ENCODE measurements at regions not wholly inside any gene's neighbourhood (a gene's known extent, or its start where the extent isn't known, plus 50 kb on each side); places are given as distances from the start of the nearest gene placed in this dataset.

DNA sequence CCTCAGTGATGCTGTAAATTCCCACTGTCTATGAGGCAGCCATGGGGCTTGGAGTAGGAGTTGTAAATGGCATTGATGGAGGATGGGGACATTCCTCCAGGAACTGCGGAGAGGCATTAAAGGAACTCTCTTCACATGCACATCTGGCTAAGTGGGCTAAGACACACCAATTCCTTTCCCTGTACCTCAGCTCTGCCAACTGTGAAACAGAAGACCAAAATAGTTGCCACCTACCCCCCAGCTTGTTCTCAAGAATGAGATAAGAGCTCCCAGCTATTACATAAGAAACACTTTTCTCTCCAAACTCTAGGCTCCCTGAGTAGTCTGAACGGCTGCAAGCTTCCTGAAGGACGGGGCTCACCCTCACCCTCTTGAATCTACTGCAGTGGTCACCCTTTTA is 144.6 kb upstream of the SLC30A5 start:
- TF ChIP-seq, protein P1, sequence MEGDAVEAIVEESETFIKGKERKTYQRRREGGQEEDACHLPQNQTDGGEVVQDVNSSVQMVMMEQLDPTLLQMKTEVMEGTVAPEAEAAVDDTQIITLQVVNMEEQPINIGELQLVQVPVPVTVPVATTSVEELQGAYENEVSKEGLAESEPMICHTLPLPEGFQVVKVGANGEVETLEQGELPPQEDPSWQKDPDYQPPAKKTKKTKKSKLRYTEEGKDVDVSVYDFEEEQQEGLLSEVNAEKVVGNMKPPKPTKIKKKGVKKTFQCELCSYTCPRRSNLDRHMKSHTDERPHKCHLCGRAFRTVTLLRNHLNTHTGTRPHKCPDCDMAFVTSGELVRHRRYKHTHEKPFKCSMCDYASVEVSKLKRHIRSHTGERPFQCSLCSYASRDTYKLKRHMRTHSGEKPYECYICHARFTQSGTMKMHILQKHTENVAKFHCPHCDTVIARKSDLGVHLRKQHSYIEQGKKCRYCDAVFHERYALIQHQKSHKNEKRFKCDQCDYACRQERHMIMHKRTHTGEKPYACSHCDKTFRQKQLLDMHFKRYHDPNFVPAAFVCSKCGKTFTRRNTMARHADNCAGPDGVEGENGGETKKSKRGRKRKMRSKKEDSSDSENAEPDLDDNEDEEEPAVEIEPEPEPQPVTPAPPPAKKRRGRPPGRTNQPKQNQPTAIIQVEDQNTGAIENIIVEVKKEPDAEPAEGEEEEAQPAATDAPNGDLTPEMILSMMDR (IDR thresholded peaks at IDR 0.05), result no peak

DNA sequence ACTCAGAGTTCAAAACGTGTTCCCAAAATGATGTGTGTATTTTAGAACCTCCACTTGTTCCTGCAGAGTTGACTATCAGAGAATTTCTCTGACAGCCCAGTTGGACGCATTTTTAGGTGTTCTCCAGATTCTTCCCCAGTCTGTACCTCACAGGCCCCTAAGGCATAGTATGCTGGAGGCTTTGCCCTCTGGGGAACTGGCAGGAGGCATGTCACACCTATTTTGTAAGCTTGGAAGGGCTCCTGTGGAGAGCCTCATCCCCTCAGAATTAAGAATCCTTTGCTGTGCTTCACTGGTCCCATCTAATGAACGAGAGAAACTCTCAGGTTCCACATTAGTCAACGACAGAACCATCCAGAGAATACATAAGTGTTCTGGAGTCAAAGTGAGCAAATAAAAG is 144.1 kb upstream of the SLC30A5 start:
- TF ChIP-seq, protein P1 (IDR thresholded peaks at IDR 0.05), result no peak
- H3K4me3 ChIP-seq, result no peak overlapping the region
- no peaks in the 10 kb centered on the region for H3K9me3 ChIP-seq
- DNase-seq (no peak), ATAC-seq (no peak)
- H3K27ac ChIP-seq, result no peak overlapping the region
- H3K27me3 ChIP-seq (ENCODE audit: insufficient read depth in 3 of 3, low read length in 2 of 3), result no peaks in the 10 kb centered on the region
- intact Hi-C loops (cut with DNase I), result no loop called here
- H3K4me1 ChIP-seq, result peaks cover 17% of the 10 kb centered on the region
- 52 to 78% (median 65%) methylated on average over 4 of the region's 4 CpGs for WGBS, 3 donors
- no peaks in the 10 kb centered on the region for H3K36me3 ChIP-seq (ENCODE audit: insufficient read depth in 1 of 2, low read depth in 1 of 2)

More for the DNA sequence above, 144.6 kb upstream of the SLC30A5 start:
- Histone ChIP-seq H3K4me3 (no peak overlapping the region), H3K4me1 (peaks cover 14% of the 10 kb centered on the region), H3K9me3 (no peaks in the 10 kb centered on the region), H3K36me3 (ENCODE audit: insufficient read depth in 1 of 2, low read depth in 1 of 2) (no peaks in the 10 kb centered on the region), H3K27ac (no peak overlapping the region), H3K27me3 (ENCODE audit: insufficient read depth in 3 of 3, low read length in 2 of 3) (no peaks in the 10 kb centered on the region)
- ATAC-seq, result no peak
- intact Hi-C loops (cut with DNase I), result no loop called here
- WGBS, 3 donors, result 86 to 91% (median 89%) methylated on average over 3 of the region's 3 CpGs
- no peak for DNase-seq

DNA sequence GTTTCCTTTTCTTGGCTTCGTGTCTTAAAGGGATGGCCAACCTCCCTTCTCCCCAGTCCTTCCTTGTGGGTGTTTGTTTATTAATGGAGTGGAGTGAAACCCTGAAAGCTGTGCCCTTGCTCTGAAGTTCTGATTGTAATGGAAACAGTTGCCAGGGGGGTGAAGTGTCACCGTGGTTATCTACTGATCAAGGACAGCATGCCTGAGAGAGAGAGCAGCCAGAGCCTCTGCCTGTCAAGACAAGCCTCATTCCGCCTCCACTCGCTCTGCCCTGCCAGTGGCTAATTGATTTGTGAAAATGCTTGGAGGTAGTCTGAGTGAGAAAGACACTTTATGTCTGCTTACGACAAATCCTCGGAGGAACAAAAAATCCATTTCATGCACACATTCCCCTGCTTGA is 143.7 kb upstream of the SLC30A5 start:
- Histone ChIP-seq H3K4me1 (peaks cover 17% of the 10 kb centered on the region), H3K9me3 (no peaks in the 10 kb centered on the region), H3K36me3 (ENCODE audit: insufficient read depth in 1 of 2, low read depth in 1 of 2) (no peaks in the 10 kb centered on the region), H3K27ac (no peak overlapping the region), H3K4me3 (no peak overlapping the region), H3K27me3 (ENCODE audit: insufficient read depth in 3 of 3, low read length in 2 of 3) (no peaks in the 10 kb centered on the region)
- no peak for DNase-seq
- intact Hi-C loops (cut with DNase I), result no loop called here
- 63 to 69% (median 67%) methylated on average over 6 of the region's 6 CpGs for WGBS, 3 donors
- TF ChIP-seq, protein P1 (IDR thresholded peaks at IDR 0.05), result no peak
- ATAC-seq, result no peak

DNA sequence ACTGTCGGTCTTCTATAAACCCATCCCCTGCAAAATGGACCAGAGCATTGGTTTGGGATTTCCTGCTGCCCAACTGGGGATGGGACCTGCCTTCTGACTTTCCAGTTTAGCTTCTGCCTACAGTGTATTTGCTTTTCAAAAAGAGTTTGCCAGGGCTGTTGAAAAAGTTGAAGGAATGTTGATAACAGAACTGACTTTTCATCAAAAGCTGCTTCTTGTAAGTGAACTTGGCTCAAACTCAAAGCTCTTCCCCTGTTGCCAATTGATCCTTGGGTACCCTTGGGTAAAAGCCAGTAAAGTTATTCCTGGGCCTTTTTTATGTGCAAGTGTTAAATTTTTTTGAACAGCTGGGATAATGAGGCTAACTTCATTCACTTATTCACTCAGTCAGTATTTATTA is 142.9 kb upstream of the SLC30A5 start:
- TF ChIP-seq, protein P1 (IDR thresholded peaks at IDR 0.05), result no peak
- DNase-seq (no peak), ATAC-seq (no peak)
- no peak overlapping the region for H3K27ac ChIP-seq
- WGBS, 3 donors, result 61 to 89% (median 88%) methylated on average over 1 of the region's 1 CpG
- no peaks in the 10 kb centered on the region for H3K36me3 ChIP-seq (ENCODE audit: insufficient read depth in 1 of 2, low read depth in 1 of 2)
- intact Hi-C loops (cut with DNase I), result no loop called here
- no peak overlapping the region for H3K4me3 ChIP-seq
- no peaks in the 10 kb centered on the region for H3K27me3 ChIP-seq (ENCODE audit: insufficient read depth in 3 of 3, low read length in 2 of 3)
- peaks cover 17% of the 10 kb centered on the region for H3K4me1 ChIP-seq
- no peaks in the 10 kb centered on the region for H3K9me3 ChIP-seq

DNA sequence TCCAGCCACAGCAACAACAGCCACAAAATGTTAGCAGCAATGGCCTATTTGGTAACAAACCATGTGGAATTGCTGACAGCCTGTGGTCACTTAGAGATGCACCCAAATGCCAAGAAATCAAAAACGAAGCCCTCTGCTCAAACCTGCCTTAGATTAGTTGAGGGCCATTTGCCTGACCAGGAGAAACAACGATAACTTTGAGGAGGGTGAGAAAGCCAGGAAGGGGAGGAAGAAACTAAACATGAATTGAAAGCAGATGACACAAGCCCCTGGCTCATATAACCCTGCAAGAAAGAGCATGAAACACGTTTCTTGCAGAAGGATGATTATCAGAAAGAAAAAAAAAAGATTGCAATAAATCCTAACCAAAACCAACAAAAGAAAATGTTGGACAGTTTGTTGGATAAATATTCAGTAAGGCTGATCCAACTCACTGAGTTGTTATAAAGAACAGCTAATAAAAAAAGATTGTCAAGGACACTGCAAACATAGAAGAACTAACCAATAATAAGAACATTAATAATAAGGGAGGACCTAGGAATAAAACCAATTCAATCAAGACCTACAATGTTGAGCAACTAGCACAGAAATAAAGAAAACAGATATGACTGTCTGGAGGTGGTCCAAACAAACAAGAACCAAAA is 140.5 kb upstream of the SLC30A5 start:
- DNase-seq (no peak), ATAC-seq (peak in 1 of 4 donors; percentile 6)
- TF ChIP-seq, protein P1 (IDR thresholded peaks at IDR 0.05), result no peak
- 40 to 53% (median 47%) methylated on average over 3 of the region's 3 CpGs for WGBS, 3 donors
- intact Hi-C loops (cut with DNase I), result no loop called here
- peaks cover 17% of the 10 kb centered on the region for H3K4me1 ChIP-seq
- H3K36me3 ChIP-seq (ENCODE audit: insufficient read depth in 1 of 2, low read depth in 1 of 2), result no peaks in the 10 kb centered on the region
- H3K4me3 ChIP-seq, result no peak overlapping the region
- no peaks in the 10 kb centered on the region for H3K9me3 ChIP-seq
- H3K27me3 ChIP-seq (ENCODE audit: insufficient read depth in 3 of 3, low read length in 2 of 3), result no peaks in the 10 kb centered on the region
- H3K27ac ChIP-seq, result no peak overlapping the region
